ENCODE measurements at regions not wholly inside any gene's neighbourhood (a gene's known extent, or its start where the extent isn't known, plus 50 kb on each side); places are given as distances from the start of the nearest gene placed in this dataset.
"Not testable (repeated sequence)": the region's sequence is repeated elsewhere in the genome, so short reads cannot be mapped to it uniquely, and the experiment has no call there.

GRCh38 chr4:98828801-98829200, 100.1 kb downstream of the EIF4E start:
- DNase-seq (ENCODE audit: low read depth) = no peak
- H3K4me3 ChIP-seq (ENCODE audit: low read depth, low read length) = no peak overlapping the region
- TF ChIP-seq, protein P1, sequence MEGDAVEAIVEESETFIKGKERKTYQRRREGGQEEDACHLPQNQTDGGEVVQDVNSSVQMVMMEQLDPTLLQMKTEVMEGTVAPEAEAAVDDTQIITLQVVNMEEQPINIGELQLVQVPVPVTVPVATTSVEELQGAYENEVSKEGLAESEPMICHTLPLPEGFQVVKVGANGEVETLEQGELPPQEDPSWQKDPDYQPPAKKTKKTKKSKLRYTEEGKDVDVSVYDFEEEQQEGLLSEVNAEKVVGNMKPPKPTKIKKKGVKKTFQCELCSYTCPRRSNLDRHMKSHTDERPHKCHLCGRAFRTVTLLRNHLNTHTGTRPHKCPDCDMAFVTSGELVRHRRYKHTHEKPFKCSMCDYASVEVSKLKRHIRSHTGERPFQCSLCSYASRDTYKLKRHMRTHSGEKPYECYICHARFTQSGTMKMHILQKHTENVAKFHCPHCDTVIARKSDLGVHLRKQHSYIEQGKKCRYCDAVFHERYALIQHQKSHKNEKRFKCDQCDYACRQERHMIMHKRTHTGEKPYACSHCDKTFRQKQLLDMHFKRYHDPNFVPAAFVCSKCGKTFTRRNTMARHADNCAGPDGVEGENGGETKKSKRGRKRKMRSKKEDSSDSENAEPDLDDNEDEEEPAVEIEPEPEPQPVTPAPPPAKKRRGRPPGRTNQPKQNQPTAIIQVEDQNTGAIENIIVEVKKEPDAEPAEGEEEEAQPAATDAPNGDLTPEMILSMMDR (conservative IDR thresholded peaks at IDR 0.05; ENCODE audit: low read depth, low read length) = peak; percentile 30

- H3K4me3 ChIP-seq (ENCODE audit: low read depth, low read length) = no peak overlapping the region
- TF ChIP-seq, protein P1 (conservative IDR thresholded peaks at IDR 0.05; ENCODE audit: low read depth, low read length) = no peak
- DNase-seq (ENCODE audit: low read depth) = no peak
Measured at GRCh38 chr4:98827661-98828060, 101.3 kb downstream of the EIF4E start.

GRCh38 chr4:98822144-98822543, 106.8 kb downstream of the EIF4E start:
- H3K4me3 ChIP-seq (ENCODE audit: low read depth, low read length) = no peak overlapping the region
- TF ChIP-seq, protein P1 (conservative IDR thresholded peaks at IDR 0.05; ENCODE audit: low read depth, low read length) = no peak
- DNase-seq (ENCODE audit: low read depth) = no peak

DNA sequence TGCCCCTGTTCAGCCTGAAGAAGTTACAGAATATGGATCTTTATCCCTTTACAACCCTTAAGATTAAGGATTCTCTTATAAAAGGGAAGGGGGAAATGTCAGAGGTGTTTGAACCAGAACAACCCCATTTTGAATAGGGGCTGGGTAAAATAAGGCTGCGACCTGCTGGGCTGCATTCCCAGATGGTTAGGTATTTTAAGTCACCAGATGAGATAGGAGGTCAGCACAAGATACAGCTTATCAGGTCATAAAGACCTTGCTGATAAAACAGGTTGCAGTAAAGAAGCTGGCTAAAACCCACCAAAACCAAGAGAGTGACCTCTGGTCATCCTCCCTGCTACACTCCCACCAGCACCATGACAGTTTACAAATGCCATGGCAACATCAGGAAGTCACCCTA, 110.8 kb downstream of the EIF4E start:
- H3K4me3 ChIP-seq (ENCODE audit: low read depth, low read length); DNase-seq (ENCODE audit: low read depth): not testable (repeated sequence)

DNA sequence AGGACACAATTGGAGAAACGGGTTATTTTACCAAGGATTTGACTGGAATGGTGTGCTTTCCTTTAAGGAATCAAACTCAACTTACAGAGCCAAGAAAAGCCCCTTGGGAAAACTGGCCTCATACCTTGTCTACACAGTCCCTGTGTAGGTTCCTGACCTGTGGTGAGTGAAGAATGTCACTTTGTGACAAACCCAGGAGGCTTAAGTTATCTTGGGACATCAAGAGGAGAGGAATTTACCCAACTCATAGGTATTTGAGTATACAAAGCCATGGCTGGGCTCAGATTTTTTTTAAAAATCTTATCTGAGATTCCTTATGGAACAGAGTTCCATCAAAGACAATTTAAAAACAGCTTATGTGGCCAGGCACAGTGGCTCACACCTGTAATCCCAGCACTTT, 112.1 kb downstream of the EIF4E start:
- TF ChIP-seq, protein P1 (conservative IDR thresholded peaks at IDR 0.05; ENCODE audit: low read depth, low read length) = no peak
- no peak overlapping the region for H3K4me3 ChIP-seq (ENCODE audit: low read depth, low read length)
- DNase-seq (ENCODE audit: low read depth) = no peak

- TF ChIP-seq, protein P1 (conservative IDR thresholded peaks at IDR 0.05; ENCODE audit: low read depth, low read length) = no peak
- DNase-seq (ENCODE audit: low read depth) = no peak
- H3K4me3 ChIP-seq (ENCODE audit: low read depth, low read length) = no peak overlapping the region
Measured at GRCh38 chr4:98816386-98816785, 112.5 kb downstream of the EIF4E start.

GRCh38 chr4:98804403-98804802, 124.5 kb downstream of the EIF4E start:
- no peak for DNase-seq (ENCODE audit: low read depth)
- no peak overlapping the region for H3K4me3 ChIP-seq (ENCODE audit: low read depth, low read length)
- TF ChIP-seq, protein P1 (conservative IDR thresholded peaks at IDR 0.05; ENCODE audit: low read depth, low read length) = no peak

GRCh38 chr4:98803251-98803650, 125.7 kb downstream of the EIF4E start:
- TF ChIP-seq, protein P1 (conservative IDR thresholded peaks at IDR 0.05; ENCODE audit: low read depth, low read length) = no peak
- no peak overlapping the region for H3K4me3 ChIP-seq (ENCODE audit: low read depth, low read length)
- no peak for DNase-seq (ENCODE audit: low read depth)
